K562 (cell line): ENCODE measurements at regions not wholly inside any gene's neighbourhood (a gene's known extent, or its start where the extent isn't known, plus 50 kb on each side); places are given as distances from the start of the nearest gene placed in this dataset.

Experiments used
- ATAC-seq: fragments of 200-7000 bp; cut with Tn5 transposase; 3 replicates; pipeline ENCODE4 v1.9.1; 2020; ENCODE audit warnings: moderate library complexity
- BruUV-seq: library from RNA; stranded (reverse); fragments of 400-500 nt; replicated peaks from 2 replicates; lab custom pipeline; 2021; lab: Mats Ljungman, UMichigan
- CTCF ChIA-PET: fragments of 300-600 bp; formaldehyde crosslinking; extraction: SDS; loops from one replicate; lab custom pipeline; 2021; ENCODE audit warnings: low intra/inter-chr PET ratio; lab: Yijun Ruan, JAX
- POLR2A ChIA-PET: fragments of 300-600, 350-650 bp; sonication (Branson Sonifier 250); formaldehyde crosslinking; extraction: SDS; loops from one replicate; lab custom pipeline; 2021; ENCODE audit warnings: antibody characterized with exemption, inconsistent platforms; lab: Yijun Ruan, JAX
- DNase-seq, 4 experiments: peaks; one replicate each; pipeline versions ENCODE4 v3.0.0 to v3.0.0-alpha.2; 2011 to 2018; ENCODE audit warnings: low spot score in 3 of 4, mixed read lengths in 3 of 4; ENCODE audit errors: extremely low read depth in 1 of 4
- FAIRE-seq: peaks from 2 replicates; lab custom pipeline; 2011; peaks lifted over from hg19 to GRCh38; lab: Jason Lieb, UNC
- H2AFZ ChIP-seq: 2 replicates; pipeline ENCODE4 v1.6.0; 2011; ENCODE audit warnings: low read depth, low read length, control low read depth, inconsistent platforms
- H3K27ac ChIP-seq: fragments of 200-600 bp; 3 replicates; pipeline ENCODE4 v1.8.0; 2011; ENCODE audit warnings: low read depth, mild to moderate bottlenecking, control low read depth, inconsistent platforms, low read length, moderate library complexity, mixed read lengths; ENCODE audit errors: extremely low read depth
- H3K27me3 ChIP-seq, 2 experiments: fragments of 300-600 bp in 1 of 2; 2 replicates in 1 of 2; 3 replicates in 1 of 2; pipeline versions ENCODE4 v1.6.0 to v1.8.0; 2011; ENCODE audit warnings: inconsistent platforms in 2 of 2, low read length in 2 of 2, mild to moderate bottlenecking in 1 of 2, mixed read lengths in 1 of 2, moderate library complexity in 1 of 2; ENCODE audit not compliant: control insufficient read depth in 2 of 2, insufficient read depth in 2 of 2
- H3K36me3 ChIP-seq: fragments of 300-600 bp; 3 replicates; pipeline ENCODE4 v1.8.0; 2011; ENCODE audit warnings: mild to moderate bottlenecking, low read length, inconsistent platforms; ENCODE audit not compliant: control insufficient read depth, insufficient read depth
- H3K4me1 ChIP-seq, 2 experiments: fragments of 200-600 bp in 1 of 2; replicated peaks in 1 of 2; 2 replicates in 1 of 2; 3 replicates in 1 of 2; pipeline versions ENCODE4 v1.5.1 to v1.8.0; 2011; ENCODE audit warnings: inconsistent platforms in 2 of 2, low read length in 2 of 2, mild to moderate bottlenecking in 1 of 2, mixed read lengths in 1 of 2, moderate library complexity in 1 of 2; ENCODE audit not compliant: control insufficient read depth in 2 of 2, insufficient read depth in 2 of 2
- H3K4me2 ChIP-seq: 2 replicates; pipeline ENCODE4 v1.6.1; 2011; ENCODE audit warnings: low read length, control low read depth, inconsistent platforms, mixed read lengths; ENCODE audit not compliant: insufficient read depth
- H3K4me3 ChIP-seq: fragments of 200-600 bp; sonication (generic), shearing (Covaris generic); 2 replicates; pipeline ENCODE4 v1.5.1; 2016; ENCODE audit warnings: control low read depth, inconsistent platforms
- H3K79me2 ChIP-seq: fragments of 200-600 bp; 3 replicates; pipeline ENCODE4 v1.8.0; 2011; ENCODE audit warnings: low read length, inconsistent platforms; ENCODE audit not compliant: control insufficient read depth, insufficient read depth
- H3K9ac ChIP-seq, 2 experiments: 2 replicates each; pipeline versions ENCODE4 v1.6.0 to v1.6.1; 2011; ENCODE audit warnings: low read depth in 2 of 2, low read length in 2 of 2, control low read depth in 1 of 2, inconsistent platforms in 1 of 2, mild to moderate bottlenecking in 1 of 2, mixed read lengths in 1 of 2; ENCODE audit not compliant: insufficient read depth in 1 of 2
- H3K9me1 ChIP-seq: one replicate; pipeline ENCODE4 v1.6.0; 2011; ENCODE audit warnings: inconsistent platforms, mild to moderate bottlenecking, low read length, moderate library complexity; ENCODE audit not compliant: control insufficient read depth, insufficient read depth
- H3K9me3 ChIP-seq: replicated peaks from 2 replicates; pipeline ENCODE4 v1.5.1; 2011; ENCODE audit warnings: low read depth, low read length, inconsistent platforms; ENCODE audit not compliant: control insufficient read depth, insufficient read depth
- H4K20me1 ChIP-seq: replicated peaks from 2 replicates; pipeline ENCODE4 v1.6.1; 2011; ENCODE audit warnings: low read length, inconsistent platforms, mixed read lengths; ENCODE audit not compliant: control insufficient read depth, insufficient read depth
- CSDE1 ChIP-seq, 2 experiments: fragments of 450-650 bp; IDR thresholded peaks; 2 replicates each; pipeline ENCODE4 v1.6.1; 2016; ENCODE audit warnings: mild to moderate bottlenecking in 1 of 2
- HLTF ChIP-seq: fragments of 450-650 bp; IDR thresholded peaks from 2 replicates; pipeline ENCODE4 v1.6.1; 2016
- POLR2B ChIP-seq: fragments of 450-650 bp; IDR thresholded peaks from 2 replicates; pipeline ENCODE4 v1.6.1; 2018; ENCODE audit warnings: low read depth; ENCODE audit not compliant: partially characterized antibody
- PYGO2 ChIP-seq: fragments of 450-650 bp; IDR thresholded peaks from 2 replicates; pipeline ENCODE4 v1.6.1; 2016; ENCODE audit warnings: mild to moderate bottlenecking, missing genetic modification characterization, moderate library complexity, missing compliant biosample characterization
- RBM34 ChIP-seq: fragments of 200-400 bp; formaldehyde crosslinking; IDR thresholded peaks from 2 replicates; pipeline ENCODE4 v1.6.1; 2018; ENCODE audit warnings: low read length, borderline replicate concordance; ENCODE audit not compliant: insufficient read depth
- U2AF1 ChIP-seq: fragments of 200-400 bp; formaldehyde crosslinking; optimal IDR thresholded peaks from 2 replicates; pipeline ENCODE3; 2017; ENCODE audit warnings: mild to moderate bottlenecking, low read depth, low read length, moderate library complexity
- ZC3H11A ChIP-seq: IDR thresholded peaks from 2 replicates; pipeline ENCODE4 v1.6.1; 2012; ENCODE audit warnings: low read depth, low read length, improper control_type of control experiment
- ZNF174 ChIP-seq: fragments of 250-450 bp; sonication (Bioruptor Pico); IDR thresholded peaks from 2 replicates; pipeline ENCODE4 v1.4.0; 2020; ENCODE audit warnings: mild to moderate bottlenecking
- ZNF609 ChIP-seq: sonication (generic); formaldehyde crosslinking; IDR thresholded peaks from 2 replicates; pipeline ENCODE4 v1.8.1; 2023; ENCODE audit warnings: missing genetic modification reagents, mild to moderate bottlenecking, borderline replicate concordance
- WGBS: fragments of 100-300 bp; shearing (Covaris generic); methylation state at CpG from one replicate; pipeline ENCODE4 v1.1.6; 2016; ENCODE audit warnings: low coverage, mixed read lengths; ENCODE audit not compliant: insufficient coverage; ENCODE audit errors: missing lambda C conversion rate; 5-methylcytosine and 5-hydroxymethylcytosine counted together
- in situ Hi-C: fragments of 300-500 bp; cut with MboI; formaldehyde crosslinking; loops from 4 replicates; pipeline ENCODE4 v1.15.0; 2018; ENCODE audit warnings: inconsistent platforms, mixed read lengths
- intact Hi-C: fragments of 100-400 bp; cut with micrococcal nuclease; formaldehyde crosslinking; loops from 2 replicates; pipeline ENCODE4 v1.14.2; 2022
- TF ChIP-seq, protein P1 (sequence below): fragments of 200-800 bp; sonication (Bioruptor generic); IDR thresholded peaks from 2 replicates; pipeline ENCODE4 v1.6.1; 2017; ENCODE audit warnings: missing genetic modification characterization, missing compliant biosample characterization

DNA sequence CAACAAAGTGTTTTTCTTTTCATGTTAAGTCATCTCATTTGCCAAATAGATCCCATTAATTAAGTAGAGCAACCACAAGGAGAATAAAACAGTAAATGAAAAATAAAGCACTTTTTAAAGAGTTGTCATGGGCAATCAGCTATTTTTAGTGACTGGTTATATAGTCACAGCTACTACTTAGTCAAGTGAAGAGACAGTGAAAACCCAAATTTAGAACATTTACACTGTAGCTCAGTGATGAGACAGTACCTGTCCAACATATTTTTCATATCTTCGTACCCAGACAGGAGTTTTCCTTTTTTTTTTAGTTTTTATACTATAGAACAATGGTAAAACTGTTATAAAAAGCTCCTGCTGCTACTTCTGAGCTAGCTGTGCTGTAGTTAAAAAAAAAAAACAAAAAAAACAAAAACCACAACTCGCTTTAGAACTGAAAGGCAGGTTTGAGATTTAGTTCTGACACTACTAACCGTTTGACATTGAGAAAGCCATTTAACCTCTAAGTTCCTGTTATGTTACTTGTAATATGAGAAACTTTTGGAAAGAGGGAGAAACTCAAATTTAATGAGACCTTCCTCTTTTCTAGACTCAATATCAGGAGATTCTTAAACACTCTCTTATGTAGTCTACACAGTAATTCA is 777.5 kb downstream of the ADGRL2 start:
- no peak for TF ChIP-seq POLR2B
- TF ChIP-seq ZC3H11A, result no peak
- Histone ChIP-seq H3K27ac (no peak overlapping the region), H3K4me3 (no peak overlapping the region), H3K9me1 (no peaks in the 10 kb centered on the region), H3K4me1 (no peaks in the 10 kb centered on the region), H2AFZ (no peak overlapping the region), H3K79me2 (no peaks in the 10 kb centered on the region), H3K9ac (no peak overlapping the region), H4K20me1 (no peaks in the 10 kb centered on the region), H3K27me3 (no peaks in the 10 kb centered on the region), H3K9me3 (no peaks in the 10 kb centered on the region), H3K36me3 (no peaks in the 10 kb centered on the region), H3K4me2 (no peak overlapping the region)
- in situ Hi-C loops (no loop called here), intact Hi-C loops (no loop called here)
- ATAC-seq, result no peak
- DNase-seq, result no peak
- BruUV-seq, result no TSS peak
- ChIA-PET CTCF (interaction anchor here (0.6 kb wide), 1 partner anchor 31 kb away, joined by 3 read pairs; no protein-coding TSS in a partner anchor), POLR2A (no interaction called here)
- 0% methylated on average over 2 of the region's 3 CpGs for WGBS
- FAIRE-seq, result no peak

GRCh38 chr1:82567348-82567747 is 766.6 kb downstream of the ADGRL2 start:
- H2AFZ ChIP-seq, result no peak overlapping the region
- ChIA-PET POLR2A (no interaction called here), CTCF (no interaction called here)
- WGBS, result 0% methylated on average over 3 of the region's 3 CpGs
- DNase-seq, result no peak
- H3K79me2 ChIP-seq, result no peaks in the 10 kb centered on the region
- no TSS peak for BruUV-seq
- no peaks in the 10 kb centered on the region for H3K27me3 ChIP-seq
- no peak overlapping the region for H3K4me2 ChIP-seq
- no peak overlapping the region for H3K9ac ChIP-seq
- no peak for FAIRE-seq
- H3K4me1 ChIP-seq, result no peaks in the 10 kb centered on the region
- no peak for ATAC-seq
- intact Hi-C loops, result no loop called here
- H3K9me1 ChIP-seq, result no peaks in the 10 kb centered on the region
- H3K36me3 ChIP-seq, result no peaks in the 10 kb centered on the region
- in situ Hi-C loops, result no loop called here
- no peak overlapping the region for H3K4me3 ChIP-seq
- no peaks in the 10 kb centered on the region for H4K20me1 ChIP-seq
- no peak overlapping the region for H3K27ac ChIP-seq
- H3K9me3 ChIP-seq, result no peaks in the 10 kb centered on the region
- TF ChIP-seq RBM34 (no peak), ZNF609 (no peak), U2AF1 (no peak), HLTF (no peak), PYGO2 (tag) (no peak), ZNF174 (CRISPR knock-in tag) (no peak), CSDE1 (IDR thresholded peaks at IDR 0.05) (no peak)
- TF ChIP-seq, protein P1, sequence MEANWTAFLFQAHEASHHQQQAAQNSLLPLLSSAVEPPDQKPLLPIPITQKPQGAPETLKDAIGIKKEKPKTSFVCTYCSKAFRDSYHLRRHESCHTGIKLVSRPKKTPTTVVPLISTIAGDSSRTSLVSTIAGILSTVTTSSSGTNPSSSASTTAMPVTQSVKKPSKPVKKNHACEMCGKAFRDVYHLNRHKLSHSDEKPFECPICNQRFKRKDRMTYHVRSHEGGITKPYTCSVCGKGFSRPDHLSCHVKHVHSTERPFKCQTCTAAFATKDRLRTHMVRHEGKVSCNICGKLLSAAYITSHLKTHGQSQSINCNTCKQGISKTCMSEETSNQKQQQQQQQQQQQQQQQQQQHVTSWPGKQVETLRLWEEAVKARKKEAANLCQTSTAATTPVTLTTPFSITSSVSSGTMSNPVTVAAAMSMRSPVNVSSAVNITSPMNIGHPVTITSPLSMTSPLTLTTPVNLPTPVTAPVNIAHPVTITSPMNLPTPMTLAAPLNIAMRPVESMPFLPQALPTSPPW (CRISPR knock-in tag), result no peak
